HepG2 (cell line): ENCODE measurements at regions not wholly inside any gene's neighbourhood (a gene's known extent, or its start where the extent isn't known, plus 50 kb on each side); places are given as distances from the start of the nearest gene placed in this dataset.

ENCODE experiments used
- ATAC-seq: fragments of 200-7000 bp; cut with Tn5 transposase; 3 replicates; pipeline ENCODE4 v1.9.1; 2020; ENCODE audit warnings: mild to moderate bottlenecking, moderate library complexity
- BruUV-seq: library from RNA; stranded (reverse); fragments of 400-500 nt; replicated peaks from 2 replicates; lab custom pipeline; 2021; lab: Mats Ljungman, UMichigan
- CTCF ChIA-PET: fragments of 300-600 bp; formaldehyde crosslinking; extraction: SDS; loops from one replicate; lab custom pipeline; 2021; ENCODE audit warnings: low total read pairs, inconsistent platforms, low intra/inter-chr PET ratio; lab: Yijun Ruan, JAX
- POLR2A ChIA-PET: fragments of 350-600 bp; sonication (Branson Sonifier 250); formaldehyde crosslinking; loops from one replicate; lab custom pipeline; 2020; ENCODE audit warnings: antibody characterized with exemption, inconsistent platforms; lab: Yijun Ruan, JAX
- DNase-seq: peaks from one replicate; pipeline ENCODE4 v3.0.0-alpha.2; 2015; ENCODE audit warnings: low spot score
- FAIRE-seq: peaks from 3 replicates; lab custom pipeline; 2011; peaks lifted over from hg19 to GRCh38; lab: Jason Lieb, UNC
- H2AFZ ChIP-seq: one replicate; pipeline ENCODE4 v1.6.1; 2011; ENCODE audit warnings: low read length, inconsistent platforms
- H3K27ac ChIP-seq: fragments of 300-600 bp; 3 replicates; pipeline ENCODE4 v1.8.0; 2011; ENCODE audit warnings: mixed run types, mild to moderate bottlenecking, mixed read lengths, low read length, inconsistent platforms; ENCODE audit not compliant: insufficient read depth; ENCODE audit errors: extremely low read length
- H3K27me3 ChIP-seq, 2 experiments: fragments of 200-600 bp in 1 of 2; 2 replicates in 1 of 2; 3 replicates in 1 of 2; pipeline versions ENCODE4 v1.6.0 to v1.8.0; 2011; ENCODE audit warnings: low read length in 2 of 2, mild to moderate bottlenecking in 2 of 2, moderate library complexity in 2 of 2, inconsistent platforms in 1 of 2; ENCODE audit not compliant: insufficient read depth in 2 of 2, control insufficient read depth in 1 of 2
- H3K36me3 ChIP-seq, 2 experiments: fragments of 200-600 bp in 1 of 2; replicated peaks in 1 of 2; 2 replicates in 1 of 2; 3 replicates in 1 of 2; pipeline versions ENCODE4 v1.5.1 to v1.8.0; 2011; ENCODE audit warnings: low read length in 2 of 2, inconsistent platforms in 1 of 2; ENCODE audit not compliant: insufficient read depth in 2 of 2, control insufficient read depth in 1 of 2
- H3K4me1 ChIP-seq: 2 replicates; pipeline ENCODE4 v1.5.1; 2012; ENCODE audit warnings: low read length, inconsistent platforms; ENCODE audit not compliant: insufficient read depth
- H3K4me2 ChIP-seq: 2 replicates; pipeline ENCODE4 v1.6.0; 2011; ENCODE audit warnings: low read depth, low read length, inconsistent platforms
- H3K4me3 ChIP-seq, 3 experiments: fragments of 200-600 bp in 1 of 3; sonication (generic), shearing (Covaris generic) in 1 of 3; replicated peaks in 1 of 3; 2 replicates each; pipeline ENCODE4 v1.5.1; 2011 to 2016; ENCODE audit warnings: low read length in 3 of 3, inconsistent platforms in 2 of 3, low read depth in 2 of 3, mild to moderate bottlenecking in 2 of 3, control low read depth in 1 of 3, mixed read lengths in 1 of 3; ENCODE audit not compliant: insufficient read depth in 1 of 3
- H3K79me2 ChIP-seq: one replicate; pipeline ENCODE4 v1.6.1; 2011; ENCODE audit warnings: low read length, inconsistent platforms; ENCODE audit not compliant: insufficient read depth
- H3K9ac ChIP-seq: 2 replicates; pipeline ENCODE4 v1.6.0; 2011; ENCODE audit warnings: mild to moderate bottlenecking, low read depth, low read length, inconsistent platforms; ENCODE audit not compliant: insufficient read depth
- H3K9me3 ChIP-seq: 2 replicates; pipeline ENCODE4 v1.5.1; 2012; ENCODE audit warnings: mild to moderate bottlenecking, low read length
- H4K20me1 ChIP-seq: 2 replicates; pipeline ENCODE4 v1.6.0; 2011; ENCODE audit warnings: inconsistent platforms, mild to moderate bottlenecking, low read length, moderate library complexity; ENCODE audit not compliant: insufficient read depth
- ARNT ChIP-seq: fragments of 450-650 bp; IDR thresholded peaks from 2 replicates; pipeline ENCODE4 v1.6.1; 2017
- EED ChIP-seq: sonication (generic); formaldehyde crosslinking; IDR thresholded peaks from 2 replicates; pipeline ENCODE4 v1.5.0; 2020; ENCODE audit warnings: mild to moderate bottlenecking, missing genetic modification reagents
- ESRRA ChIP-seq: sonication (generic); formaldehyde crosslinking; IDR thresholded peaks from 2 replicates; pipeline ENCODE4 v1.5.1; 2020; ENCODE audit warnings: mild to moderate bottlenecking, low read depth, missing genetic modification reagents
- FOSL1 ChIP-seq: sonication (generic); formaldehyde crosslinking; IDR thresholded peaks from 2 replicates; pipeline ENCODE4 v1.9.0; 2021; ENCODE audit warnings: missing genetic modification reagents, borderline replicate concordance
- ISX ChIP-seq: sonication (generic); formaldehyde crosslinking; conservative IDR thresholded peaks from 2 replicates; pipeline ENCODE4 v1.5.0; 2020; ENCODE audit warnings: missing genetic modification reagents
- KLF15 ChIP-seq: sonication (generic); formaldehyde crosslinking; IDR thresholded peaks from 2 replicates; pipeline ENCODE4 v1.8.1; 2023; ENCODE audit warnings: borderline replicate concordance, mild to moderate bottlenecking, inconsistent platforms, missing genetic modification reagents, mixed read lengths
- NFRKB ChIP-seq: fragments of 450-650 bp; IDR thresholded peaks from 2 replicates; pipeline ENCODE4 v1.6.1; 2017
- PITX1 ChIP-seq: sonication (generic); formaldehyde crosslinking; IDR thresholded peaks from 2 replicates; pipeline ENCODE4 v1.5.1; 2020; ENCODE audit warnings: mild to moderate bottlenecking, missing genetic modification reagents
- SAFB2 ChIP-seq: sonication (generic); formaldehyde crosslinking; IDR thresholded peaks from 2 replicates; pipeline ENCODE4 v1.5.1; 2020; ENCODE audit warnings: missing genetic modification reagents, low read depth, mild to moderate bottlenecking, borderline replicate concordance
- THYN1 ChIP-seq: sonication (generic); formaldehyde crosslinking; IDR thresholded peaks from 2 replicates; pipeline ENCODE4 v1.8.1; 2023; ENCODE audit warnings: low read depth, mild to moderate bottlenecking, moderate library complexity, missing genetic modification reagents, borderline replicate concordance
- ZKSCAN8 ChIP-seq: IDR thresholded peaks from 2 replicates; pipeline ENCODE4 v1.6.1; 2016; ENCODE audit warnings: borderline replicate concordance, missing genetic modification reagents, missing compliant biosample characterization
- ZNF143 ChIP-seq: sonication (generic); formaldehyde crosslinking; IDR thresholded peaks from 2 replicates; pipeline ENCODE4 v1.4.0; 2020; ENCODE audit warnings: missing genetic modification reagents
- ZNF17 ChIP-seq: sonication (generic); formaldehyde crosslinking; IDR thresholded peaks from 2 replicates; pipeline ENCODE4 v1.5.0; 2020; ENCODE audit warnings: mild to moderate bottlenecking, missing genetic modification reagents
- ZNF264 ChIP-seq: sonication (generic); formaldehyde crosslinking; IDR thresholded peaks from 2 replicates; pipeline ENCODE4 v1.4.0; 2020; ENCODE audit warnings: missing genetic modification reagents
- ZNF280B ChIP-seq: sonication (generic); formaldehyde crosslinking; IDR thresholded peaks from 2 replicates; pipeline ENCODE4 v1.5.0; 2020; ENCODE audit warnings: missing genetic modification reagents, mild to moderate bottlenecking, borderline replicate concordance
- ZNF431 ChIP-seq: sonication (generic); formaldehyde crosslinking; IDR thresholded peaks from 2 replicates; pipeline ENCODE4 v1.9.0; 2022; ENCODE audit warnings: missing genetic modification reagents, low read depth, mild to moderate bottlenecking, borderline replicate concordance
- ZNF713 ChIP-seq: sonication (generic); formaldehyde crosslinking; IDR thresholded peaks from 2 replicates; pipeline ENCODE4 v1.4.0; 2020; ENCODE audit warnings: mild to moderate bottlenecking, missing genetic modification reagents
- ZNF891 ChIP-seq: sonication (generic); formaldehyde crosslinking; IDR thresholded peaks from 2 replicates; pipeline ENCODE4 v1.5.0; 2020; ENCODE audit warnings: mild to moderate bottlenecking, missing genetic modification reagents
- ZSCAN29 ChIP-seq: sonication (generic); formaldehyde crosslinking; conservative IDR thresholded peaks from 2 replicates; pipeline ENCODE4 v1.4.0; 2020; ENCODE audit warnings: mild to moderate bottlenecking, missing genetic modification reagents
- WGBS: methylation state at CpG from one replicate; pipeline ENCODE4 v1.1.6; 2017; ENCODE audit warnings: low lambda C conversion rate; 5-methylcytosine and 5-hydroxymethylcytosine counted together
- in situ Hi-C: cut with HindIII; loops from 2 replicates; pipeline ENCODE4 v1.10.0; 2017; ENCODE audit warnings: low pct_unique_long_range_greater_than_20kb; ENCODE audit not compliant: extremely low pct_ligation_motif_present
- intact Hi-C: fragments of 100-400 bp; cut with micrococcal nuclease; formaldehyde crosslinking; loops from one replicate; pipeline ENCODE4 v1.10.0; 2022; ENCODE audit not compliant: unreplicated experiment
- TF ChIP-seq, protein P1 (sequence below): conservative IDR thresholded peaks from 2 replicates; pipeline ENCODE4 v1.6.1; 2018; ENCODE audit warnings: missing genetic modification reagents

GRCh38 chr5:4643960-4644359 is 496.2 kb upstream of the ADAMTS16 start (continued):
- no peak for TF ChIP-seq PITX1 (CRISPR knock-in tag)

DNA sequence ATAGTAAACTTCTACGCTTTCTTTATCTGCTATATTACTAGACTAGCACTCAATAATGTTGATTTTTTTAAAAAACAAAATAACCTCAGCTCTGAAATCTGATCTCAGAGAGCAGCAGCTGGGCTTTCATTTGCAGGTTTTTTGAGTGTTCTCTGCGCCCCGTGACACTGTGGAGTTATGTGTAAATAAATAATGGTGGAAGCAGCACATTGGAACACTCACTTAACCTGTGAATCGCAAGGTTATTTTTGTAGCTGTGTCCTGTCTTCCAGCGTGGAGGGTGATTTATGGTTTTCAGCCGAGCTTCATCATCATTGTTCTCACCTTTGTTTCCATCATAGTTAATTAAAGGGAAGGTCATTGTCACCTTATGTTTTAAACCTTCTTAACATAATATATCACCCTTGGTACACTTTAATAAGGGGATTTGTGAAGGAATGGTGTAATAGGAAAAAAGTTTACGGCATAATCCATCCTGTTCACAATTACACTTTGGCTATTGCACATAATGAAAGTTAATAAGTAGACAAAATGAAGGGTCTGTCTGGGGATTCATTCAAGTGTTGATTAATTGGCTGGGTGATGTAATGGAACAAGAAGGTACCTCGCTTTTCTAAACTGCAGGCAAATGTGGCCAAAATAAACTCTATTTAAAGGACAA is 493.3 kb upstream of the ADAMTS16 start:
- H3K4me3 ChIP-seq: no peak overlapping the region
- intact Hi-C loops: no loop called here
- no peaks in the 10 kb centered on the region for H3K36me3 ChIP-seq
- FAIRE-seq (no peak), DNase-seq (no peak), ATAC-seq (no peak)
- BruUV-seq: no TSS peak
- no peaks in the 10 kb centered on the region for H3K4me1 ChIP-seq
- in situ Hi-C loops: no loop called here
- WGBS: 2% methylated on average over 8 of the region's 8 CpGs
- no peak overlapping the region for H3K27ac ChIP-seq
- H3K9ac ChIP-seq: no peak overlapping the region
- TF ChIP-seq ARNT (no peak), EED (CRISPR knock-in tag) (no peak), ESRRA (CRISPR knock-in tag) (no peak), ZNF264 (CRISPR knock-in tag) (no peak), SAFB2 (CRISPR knock-in tag) (no peak), ZNF280B (CRISPR knock-in tag) (no peak), ZNF713 (no peak), FOSL1 (CRISPR knock-in tag) (no peak), ZSCAN29 (CRISPR knock-in tag) (no peak), ISX (CRISPR knock-in tag) (no peak), ZNF431 (CRISPR knock-in tag) (no peak), NFRKB (no peak), ZNF891 (CRISPR knock-in tag) (no peak), ZKSCAN8 (CRISPR knock-in tag) (no peak), THYN1 (CRISPR knock-in tag) (no peak), ZNF17 (CRISPR knock-in tag) (no peak), KLF15 (CRISPR knock-in tag) (no peak), ZNF143 (CRISPR knock-in tag) (no peak)
- TF ChIP-seq, protein P1, sequence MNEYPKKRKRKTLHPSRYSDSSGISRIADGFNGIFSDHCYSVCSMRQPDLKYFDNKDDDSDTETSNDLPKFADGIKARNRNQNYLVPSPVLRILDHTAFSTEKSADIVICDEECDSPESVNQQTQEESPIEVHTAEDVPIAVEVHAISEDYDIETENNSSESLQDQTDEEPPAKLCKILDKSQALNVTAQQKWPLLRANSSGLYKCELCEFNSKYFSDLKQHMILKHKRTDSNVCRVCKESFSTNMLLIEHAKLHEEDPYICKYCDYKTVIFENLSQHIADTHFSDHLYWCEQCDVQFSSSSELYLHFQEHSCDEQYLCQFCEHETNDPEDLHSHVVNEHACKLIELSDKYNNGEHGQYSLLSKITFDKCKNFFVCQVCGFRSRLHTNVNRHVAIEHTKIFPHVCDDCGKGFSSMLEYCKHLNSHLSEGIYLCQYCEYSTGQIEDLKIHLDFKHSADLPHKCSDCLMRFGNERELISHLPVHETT (CRISPR knock-in tag): no peak
- ChIA-PET POLR2A (no interaction called here), CTCF (no interaction called here)
- H3K4me2 ChIP-seq: no peak overlapping the region
- H3K27me3 ChIP-seq: no peaks in the 10 kb centered on the region; a peak in 1 of 5 replicates
- peaks cover 16% of the 10 kb centered on the region for H3K9me3 ChIP-seq
- no peak overlapping the region for H2AFZ ChIP-seq
- no peaks in the 10 kb centered on the region for H4K20me1 ChIP-seq
- no peaks in the 10 kb centered on the region for H3K79me2 ChIP-seq
